IMR-90 (cell line): ENCODE measurements at regions not wholly inside any gene's neighbourhood (a gene's known extent, or its start where the extent isn't known, plus 50 kb on each side); places are given as distances from the start of the nearest gene placed in this dataset.

ENCODE experiments used
- CTCF ChIP-seq: conservative IDR thresholded peaks from 2 replicates; pipeline ENCODE4 v1.5.1; 2012; ENCODE audit warnings: mild to moderate bottlenecking, low read depth, low read length, improper control_type of control experiment
- MAZ ChIP-seq: IDR thresholded peaks from 2 replicates; pipeline ENCODE4 v1.6.1; 2012; ENCODE audit warnings: low read depth, mild to moderate bottlenecking, low read length, improper control_type of control experiment, moderate library complexity, borderline replicate concordance
- POLR2A ChIP-seq: IDR thresholded peaks from 2 replicates; pipeline ENCODE4 v1.6.1; 2012; ENCODE audit warnings: mild to moderate bottlenecking, low read depth, low read length

DNA sequence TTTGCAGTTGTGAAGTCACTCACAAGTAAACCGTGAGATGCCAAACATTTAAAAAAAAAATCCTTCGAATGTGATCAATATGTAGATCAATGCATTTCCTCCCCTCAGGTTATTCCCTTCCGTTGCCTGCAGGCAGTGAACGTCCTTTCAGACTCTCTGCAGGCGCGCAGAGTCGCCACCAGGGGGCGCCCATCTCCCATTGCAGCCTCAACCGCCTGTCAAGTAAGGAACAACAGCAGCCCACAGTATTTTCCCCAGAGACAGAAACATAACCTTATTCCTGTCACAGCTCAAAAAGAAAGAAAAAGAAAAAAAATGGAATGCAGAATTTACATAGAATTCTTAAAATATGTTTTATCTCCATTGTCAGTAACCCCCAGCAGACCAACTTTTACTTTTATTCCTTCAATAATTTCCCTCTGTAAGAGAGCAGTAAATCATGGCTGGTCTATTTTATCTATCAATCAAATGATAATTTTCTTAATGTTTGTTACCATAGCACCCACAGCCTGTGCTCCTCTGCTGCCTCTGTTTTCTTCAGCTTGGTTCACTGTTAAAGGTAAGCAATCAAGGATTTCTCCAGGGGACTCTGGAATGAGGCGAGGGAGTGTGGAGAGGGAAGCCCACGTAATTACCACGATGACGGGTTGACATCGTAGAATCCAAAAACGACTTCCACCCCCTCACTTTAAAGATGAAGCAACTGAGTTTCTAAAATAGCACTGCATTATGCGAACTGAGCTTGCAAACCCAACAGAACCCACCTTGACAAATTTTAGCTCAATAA lies 637.6 kb upstream of the ARGLU1 start:
- peak; percentile 98 for TF ChIP-seq CTCF
- no peak for TF ChIP-seq MAZ
- no peak for TF ChIP-seq POLR2A
